CD4-positive, alpha-beta T cell treated with Interferon alpha-2 for 1 hour (primary cell): ENCODE measurements at regions not wholly inside any gene's neighbourhood (a gene's known extent, or its start where the extent isn't known, plus 50 kb on each side); places are given as distances from the start of the nearest gene placed in this dataset.

Experiments
- DNase-seq, 2 donors: peaks; one replicate each; pipeline ENCODE4 v3.0.0-alpha.2; 2020 to 2022

GRCh38 chr1:219666242-219666641, 53.3 kb upstream of the ZC3H11B start:
- no peak for DNase-seq

- no peak for DNase-seq
These were observed 52.2 kb upstream of the ZC3H11B start for GRCh38 chr1:219665089-219665488.

GRCh38 chr1:219664310-219665029, 51.6 kb upstream of the ZC3H11B start:
- no peak for DNase-seq
